ENCODE measurements at regions not wholly inside any gene's neighbourhood (a gene's known extent, or its start where the extent isn't known, plus 50 kb on each side); places are given as distances from the start of the nearest gene placed in this dataset.
"Not testable (repeated sequence)": the region's sequence is repeated elsewhere in the genome, so short reads cannot be mapped to it uniquely, and the experiment has no call there.

DNA sequence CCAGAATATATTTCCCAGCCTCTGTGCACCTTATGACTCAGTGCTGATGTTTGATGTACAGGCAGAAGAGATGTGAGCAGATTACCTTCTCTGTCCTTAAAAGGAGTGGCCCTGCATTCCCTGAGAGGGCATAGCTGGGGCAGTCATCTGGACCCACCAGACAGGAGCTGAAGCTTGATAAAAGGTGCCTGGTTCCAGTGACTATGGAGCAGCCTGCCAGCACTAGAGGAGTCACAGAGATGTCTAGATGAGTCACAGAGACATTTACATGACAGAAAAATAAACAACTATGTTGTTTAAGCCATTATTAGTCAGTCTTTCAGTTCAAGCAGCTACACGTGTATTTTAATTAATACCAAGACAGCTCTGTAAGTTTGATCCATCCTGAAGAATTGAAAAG, 237.1 kb upstream of the MOCS1 start:
- ATAC-seq: no peak
- no peak for DNase-seq (ENCODE audit: missing footprints)
- intact Hi-C loops (cut with DNase I): no loop called here

DNA sequence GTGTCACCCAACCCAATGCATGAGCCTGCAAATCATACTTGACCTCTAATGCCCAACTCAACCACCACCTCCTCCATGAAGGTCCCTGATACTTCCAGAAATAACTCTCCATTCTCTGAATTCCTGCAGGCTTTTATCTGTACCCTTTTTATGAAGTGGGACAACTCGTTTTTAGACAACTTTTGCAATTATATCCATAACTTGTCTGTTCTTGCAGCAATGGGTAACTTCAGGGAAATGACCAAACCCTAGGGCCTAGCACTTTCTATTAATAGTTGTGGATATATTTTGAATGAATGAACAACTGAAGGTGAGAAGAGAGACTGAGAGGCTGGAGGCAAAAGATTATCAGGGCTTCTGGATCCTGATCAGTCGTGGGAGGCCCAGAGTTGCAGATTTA, 236.6 kb upstream of the MOCS1 start:
- intact Hi-C loops (cut with DNase I): no loop called here
- ATAC-seq (no peak), DNase-seq (ENCODE audit: missing footprints) (no peak)

DNA sequence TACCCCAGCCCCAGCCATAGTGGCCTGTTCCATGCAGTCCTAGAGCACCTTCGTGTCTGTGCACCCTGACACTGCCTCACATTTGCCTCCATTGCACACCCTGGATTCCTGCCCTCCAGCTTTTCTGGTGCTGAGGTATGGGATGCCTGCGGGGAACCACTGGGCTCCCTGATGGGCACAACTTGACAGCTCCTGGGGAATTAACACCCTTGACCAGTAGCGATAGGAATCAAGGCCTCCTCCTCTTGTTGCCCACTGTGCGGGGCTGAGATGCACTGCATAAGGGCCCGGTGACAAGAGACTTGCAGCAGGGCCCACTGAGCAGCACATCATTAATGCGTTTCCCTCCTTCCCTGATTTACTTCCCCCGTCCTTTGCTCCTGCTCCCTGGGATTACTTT, 235.6 kb upstream of the MOCS1 start:
- DNase-seq (ENCODE audit: missing footprints): no peak
- intact Hi-C loops (cut with DNase I): no loop called here
- no peak for ATAC-seq

DNA sequence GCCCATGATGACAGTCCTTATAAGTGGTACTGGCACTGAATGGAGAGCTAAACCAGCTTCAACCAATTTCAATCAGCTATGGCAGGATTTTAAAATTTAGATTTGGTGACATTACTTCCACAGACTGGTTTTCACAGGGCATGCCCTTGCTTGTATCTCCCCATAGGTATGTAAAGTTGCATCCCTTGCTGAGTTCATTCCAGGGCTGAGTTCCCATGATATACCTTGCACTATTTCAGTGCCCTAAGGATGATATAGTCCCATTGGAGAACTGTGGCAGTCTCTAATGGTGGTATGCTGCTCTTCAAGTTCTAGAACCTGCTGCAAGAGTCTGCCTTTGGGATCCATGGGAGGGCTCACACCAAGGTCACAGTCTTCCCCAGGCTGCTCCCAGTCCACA, 232.7 kb upstream of the MOCS1 start:
- ATAC-seq (no peak), DNase-seq (ENCODE audit: missing footprints) (no peak)
- intact Hi-C loops (cut with DNase I): no loop called here

DNA sequence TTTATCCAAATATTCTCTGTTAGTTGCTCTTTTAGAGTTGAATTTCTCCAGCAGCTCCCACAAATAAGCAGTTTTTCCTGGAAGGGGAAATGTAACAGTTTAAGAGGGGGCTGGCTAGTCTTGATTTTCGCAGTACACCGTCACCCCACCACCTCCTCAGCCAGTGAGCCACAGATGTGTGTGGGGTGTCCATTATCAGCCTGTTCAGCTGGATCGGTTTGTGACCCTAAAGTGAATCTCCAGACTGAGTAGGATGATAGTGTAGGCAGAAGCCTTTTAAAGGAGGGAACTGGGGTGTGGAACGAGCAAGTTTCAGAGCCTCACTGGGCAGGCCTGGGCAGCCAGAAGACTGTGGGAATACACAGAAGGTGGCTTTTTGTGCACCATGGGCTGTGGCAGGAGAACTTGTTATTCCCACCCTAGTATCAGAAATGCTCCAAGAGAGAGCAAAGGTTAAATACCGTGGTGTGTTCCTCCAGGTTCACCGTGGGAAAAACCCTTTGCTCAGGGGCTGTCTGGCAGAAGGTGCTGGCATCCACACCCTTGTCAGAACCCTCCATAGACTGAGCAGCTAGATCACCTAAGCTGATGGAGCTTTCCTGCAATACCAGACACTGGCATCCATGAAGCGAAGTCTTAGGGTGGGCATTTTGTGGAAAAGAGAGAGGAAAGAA, 230.9 kb upstream of the MOCS1 start:
- ATAC-seq: no peak
- intact Hi-C loops (cut with DNase I): no loop called here
- DNase-seq (ENCODE audit: missing footprints): no peak

DNA sequence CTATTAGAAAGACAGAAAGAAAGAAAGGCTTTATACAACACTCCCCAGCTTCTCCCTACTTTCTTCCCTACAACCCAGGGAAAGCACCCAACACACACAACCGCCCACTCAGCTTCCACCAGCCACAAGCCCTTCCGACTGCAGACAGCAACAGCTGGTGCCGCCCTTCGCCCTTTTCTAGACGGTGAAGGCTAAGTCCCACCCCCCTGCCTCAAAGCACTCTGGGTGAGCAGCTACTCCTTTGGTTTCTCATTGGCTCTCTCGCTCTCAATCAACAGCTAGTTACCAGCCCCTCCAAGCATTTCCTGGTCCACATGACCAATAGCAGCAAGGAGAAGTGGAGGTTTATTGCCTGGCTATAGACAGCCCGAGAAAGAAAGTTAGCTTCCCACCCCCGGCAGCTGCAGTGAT, 230.1 kb upstream of the MOCS1 start:
- no peak for DNase-seq (ENCODE audit: missing footprints)
- no peak for ATAC-seq
- intact Hi-C loops (cut with DNase I): no loop called here

DNA sequence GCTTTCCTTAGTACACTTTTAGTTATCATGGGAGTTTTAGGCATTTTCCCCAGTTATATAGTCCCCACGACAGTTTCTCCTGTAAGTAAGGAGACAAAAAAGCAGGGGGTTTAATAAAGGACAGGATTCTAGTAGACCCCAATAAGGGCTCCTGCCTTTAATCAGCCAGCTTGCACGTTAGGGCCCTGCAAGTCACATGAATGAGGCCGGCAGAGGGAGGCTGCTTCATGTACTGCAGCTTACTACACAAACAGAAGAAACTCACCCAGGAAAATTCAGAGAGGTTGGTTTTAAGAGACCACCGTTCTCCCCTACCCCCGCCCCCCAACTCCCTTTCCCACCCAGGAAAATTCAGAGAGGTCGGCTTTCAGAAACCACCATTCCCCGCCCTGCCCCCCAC, 229.7 kb upstream of the MOCS1 start:
- ATAC-seq (no peak), DNase-seq (ENCODE audit: missing footprints) (no peak)
- intact Hi-C loops (cut with DNase I): no loop called here

DNA sequence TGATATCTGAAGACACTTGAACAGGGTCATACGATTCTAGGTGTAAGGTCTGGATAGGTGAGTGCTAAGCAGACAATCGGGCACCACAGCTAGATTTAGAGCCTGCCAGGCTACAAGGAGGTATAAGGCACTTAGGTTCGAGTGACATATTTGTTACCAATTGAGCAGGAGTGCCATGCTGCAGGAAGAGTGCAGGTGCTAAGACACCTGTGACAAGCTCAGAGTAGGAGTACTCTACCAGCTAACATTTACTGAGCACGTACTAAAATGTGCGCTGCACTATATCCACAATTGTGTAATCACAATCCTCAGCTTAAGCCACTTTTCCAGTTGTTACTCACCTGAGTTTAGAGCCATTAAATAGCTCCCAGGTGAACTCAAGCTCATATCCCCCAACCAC, 227.8 kb upstream of the MOCS1 start:
- intact Hi-C loops (cut with DNase I): no loop called here
- no peak for DNase-seq (ENCODE audit: missing footprints)
- no peak for ATAC-seq

DNA sequence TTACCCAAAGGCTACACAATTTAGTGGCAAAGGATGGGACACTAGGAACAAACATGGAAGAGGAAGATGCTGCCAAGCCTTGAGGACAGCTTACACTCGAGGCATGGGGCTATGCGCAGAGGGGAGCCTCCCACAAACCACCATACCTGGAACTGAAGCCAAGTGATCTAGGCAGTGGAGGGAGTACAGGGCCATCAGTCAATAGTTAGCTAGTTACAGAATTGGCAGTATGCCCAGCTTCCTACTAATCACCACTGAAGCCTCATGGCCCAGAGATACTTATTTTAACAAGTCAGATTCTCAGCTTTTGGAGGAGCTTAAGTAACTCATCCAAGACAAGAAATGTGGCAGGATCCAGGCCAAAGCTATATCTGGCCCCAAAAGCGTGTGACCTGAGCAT, 226.6 kb upstream of the MOCS1 start:
- no peak for ATAC-seq
- intact Hi-C loops (cut with DNase I): no loop called here

DNA sequence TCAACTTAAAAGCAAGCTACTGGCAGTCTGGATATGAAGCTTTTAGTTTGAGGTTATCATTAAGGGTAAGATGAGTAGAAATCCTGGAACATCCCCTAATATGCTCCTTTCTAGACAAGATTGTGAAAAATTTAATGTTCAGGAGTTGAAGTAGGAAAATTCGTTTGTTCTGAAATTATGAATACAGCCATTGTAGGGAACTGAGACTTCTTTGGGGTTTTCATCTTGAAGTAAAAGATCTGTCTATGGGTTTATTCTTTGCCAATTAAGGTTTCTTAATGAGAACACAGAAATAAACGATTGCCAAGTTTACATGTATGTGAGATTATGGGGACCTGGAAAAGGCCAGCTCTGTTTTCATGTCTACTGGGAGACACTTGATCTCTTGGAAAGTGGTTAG, 225.6 kb upstream of the MOCS1 start:
- DNase-seq (ENCODE audit: missing footprints): no peak
- intact Hi-C loops (cut with DNase I): no loop called here
- ATAC-seq: no peak

More for the DNA sequence above, 226.6 kb upstream of the MOCS1 start:
- no peak for DNase-seq (ENCODE audit: missing footprints)

DNA sequence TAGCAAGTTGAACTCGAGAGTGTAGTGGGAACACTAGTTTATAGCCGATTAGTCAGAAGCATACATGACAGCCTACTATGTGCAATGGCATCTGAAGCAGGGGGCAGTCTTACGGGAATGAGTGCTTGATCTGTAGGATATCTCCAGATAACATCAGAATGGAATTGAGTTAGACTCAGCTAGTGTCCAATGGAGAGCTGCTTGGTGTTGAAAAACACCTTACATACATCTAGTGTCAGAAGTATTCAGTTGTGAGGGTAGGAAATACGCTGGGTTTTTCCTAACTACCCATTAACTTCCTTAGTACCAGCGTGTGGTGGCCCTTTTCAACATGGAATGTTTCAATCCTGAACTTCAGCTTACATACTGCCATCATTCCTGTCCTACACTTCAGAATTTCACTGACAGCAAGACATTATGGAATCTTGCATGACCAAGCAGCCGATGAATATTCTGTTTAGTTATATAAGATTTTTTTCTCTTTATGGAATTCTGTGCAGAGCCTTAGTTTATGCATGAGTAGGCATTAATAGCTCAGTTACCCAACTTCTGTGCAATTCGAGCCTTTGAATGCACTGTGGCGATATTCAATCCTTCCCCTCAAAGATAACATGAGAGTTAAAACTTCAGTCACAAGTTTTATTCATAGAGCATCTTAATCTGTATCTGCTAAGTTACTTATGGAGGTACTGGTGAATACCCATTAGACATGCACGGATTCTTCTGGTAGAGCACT, 218.6 kb upstream of the MOCS1 start:
- intact Hi-C loops (cut with DNase I): no loop called here
- no peak for DNase-seq (ENCODE audit: missing footprints)

DNA sequence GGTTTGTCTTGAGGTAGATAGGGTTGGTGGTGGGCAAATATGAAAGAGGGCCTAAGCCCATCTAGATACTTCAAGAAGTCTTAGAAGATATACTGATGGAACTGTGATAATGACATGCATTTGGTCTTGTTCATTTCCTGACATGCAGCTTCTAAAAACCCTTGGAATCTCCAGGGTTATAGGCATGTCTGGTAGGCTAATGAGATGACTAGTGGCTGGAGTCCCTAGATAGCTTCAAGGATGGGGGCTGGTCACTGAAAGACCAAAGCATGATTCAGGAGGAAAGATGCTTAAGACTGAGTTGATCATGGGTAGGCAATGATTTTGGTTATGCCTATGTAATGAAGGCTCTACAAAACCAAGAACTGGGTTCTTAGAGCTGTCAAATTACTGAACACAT, 217.9 kb upstream of the MOCS1 start:
- DNase-seq (ENCODE audit: missing footprints): no peak
- intact Hi-C loops (cut with DNase I): no loop called here
- ATAC-seq: no peak

More for the DNA sequence above, 218.6 kb upstream of the MOCS1 start:
- ATAC-seq: no peak

DNA sequence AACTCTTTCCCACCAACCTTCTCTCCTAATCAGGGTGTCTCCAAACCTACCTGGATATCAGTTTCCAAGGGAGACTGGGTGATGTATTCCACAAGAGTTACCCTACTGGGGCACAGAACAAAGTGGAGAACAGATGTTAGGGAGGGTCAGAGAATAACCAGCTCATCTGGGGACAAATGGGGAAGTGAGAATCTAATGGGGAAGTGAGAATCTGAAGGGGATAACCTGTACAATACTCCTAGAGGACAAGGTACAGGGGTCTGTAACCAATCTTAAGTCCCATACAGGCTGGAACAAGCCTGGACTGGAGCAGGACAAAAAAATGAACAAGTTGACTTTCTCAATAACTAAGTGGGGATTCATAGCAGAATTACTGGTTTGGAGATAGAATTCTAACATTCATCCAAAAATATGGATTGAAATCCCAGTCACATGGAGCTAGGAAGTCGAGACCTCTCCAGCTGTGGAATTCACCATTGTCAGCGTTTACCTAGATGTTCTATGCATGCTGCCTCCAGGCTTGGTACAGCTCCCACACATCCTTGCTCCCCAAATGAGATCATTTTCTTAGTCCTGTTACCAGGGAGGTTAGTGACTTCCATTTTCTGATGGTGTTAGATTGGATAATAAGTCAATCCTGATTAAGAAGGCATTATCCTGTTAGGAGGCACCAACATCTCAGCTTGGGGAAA, 214.8 kb upstream of the MOCS1 start:
- ATAC-seq: no peak
- intact Hi-C loops (cut with DNase I): no loop called here
- DNase-seq (ENCODE audit: missing footprints): no peak

DNA sequence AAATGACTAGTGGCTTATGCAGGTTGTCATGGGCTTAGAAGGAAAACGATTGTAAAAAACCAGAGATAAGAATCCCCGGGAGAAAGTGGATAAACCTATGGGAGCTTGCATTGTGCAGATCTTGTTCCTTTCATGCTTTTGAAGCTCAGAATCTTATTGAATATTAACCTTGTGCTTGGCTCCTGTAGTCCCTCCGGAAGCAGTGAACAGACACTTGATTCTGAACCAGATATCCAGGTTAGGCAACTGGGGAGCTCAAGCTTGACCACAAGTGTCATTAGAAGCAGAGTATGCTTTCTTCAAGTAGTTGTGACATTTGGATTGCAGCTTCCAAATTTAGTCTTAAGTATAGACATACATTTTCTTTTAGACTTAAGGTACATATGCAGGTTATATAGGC, 212.6 kb upstream of the MOCS1 start:
- ATAC-seq (no peak), DNase-seq (ENCODE audit: missing footprints) (no peak)
- intact Hi-C loops (cut with DNase I): no loop called here

DNA sequence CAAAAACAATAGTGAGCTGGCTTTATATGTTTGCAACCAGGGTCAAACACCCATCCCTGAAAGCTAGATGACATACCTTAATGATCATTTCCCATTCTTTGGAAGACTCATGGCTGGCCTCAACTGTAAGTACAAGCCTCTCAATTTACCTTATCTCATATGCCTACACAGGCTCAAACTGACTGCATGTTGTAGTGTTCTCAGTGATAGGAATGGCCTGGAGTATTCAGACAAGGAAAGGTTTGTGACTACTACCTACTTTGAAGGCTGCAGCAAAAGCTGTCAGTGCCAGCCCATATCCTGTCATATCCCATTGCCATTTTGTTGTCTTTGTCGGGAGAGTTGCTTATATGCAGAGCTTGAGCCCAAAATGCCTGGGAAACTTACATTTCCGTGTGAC, 205.2 kb upstream of the MOCS1 start:
- no peak for ATAC-seq

DNA sequence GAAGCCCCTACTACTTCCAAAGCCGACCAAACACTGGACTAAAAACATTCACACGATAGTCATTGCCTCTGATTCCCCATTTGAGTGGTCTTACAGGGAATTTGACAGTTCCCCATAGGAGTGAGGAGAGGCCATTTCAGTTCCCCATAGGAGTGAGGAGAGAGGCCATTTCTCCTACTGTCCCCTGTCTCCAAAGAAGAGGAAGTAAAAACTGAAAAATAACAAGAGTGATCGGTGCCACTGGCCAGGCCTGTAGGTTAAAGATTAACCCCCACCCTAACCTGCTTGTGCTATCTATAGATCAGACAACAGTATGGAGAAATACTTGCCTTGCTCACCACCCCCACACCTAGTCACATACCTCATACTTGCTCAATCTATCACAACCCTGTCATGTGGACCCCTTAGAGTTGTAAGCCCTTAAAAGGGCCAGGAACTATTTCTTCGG, 204.0 kb upstream of the MOCS1 start:
- intact Hi-C loops (cut with DNase I): no loop called here
- DNase-seq (ENCODE audit: missing footprints) (no peak), ATAC-seq (no peak)

More for the DNA sequence above, 205.2 kb upstream of the MOCS1 start:
- intact Hi-C loops (cut with DNase I): no loop called here
- DNase-seq (ENCODE audit: missing footprints): no peak

DNA sequence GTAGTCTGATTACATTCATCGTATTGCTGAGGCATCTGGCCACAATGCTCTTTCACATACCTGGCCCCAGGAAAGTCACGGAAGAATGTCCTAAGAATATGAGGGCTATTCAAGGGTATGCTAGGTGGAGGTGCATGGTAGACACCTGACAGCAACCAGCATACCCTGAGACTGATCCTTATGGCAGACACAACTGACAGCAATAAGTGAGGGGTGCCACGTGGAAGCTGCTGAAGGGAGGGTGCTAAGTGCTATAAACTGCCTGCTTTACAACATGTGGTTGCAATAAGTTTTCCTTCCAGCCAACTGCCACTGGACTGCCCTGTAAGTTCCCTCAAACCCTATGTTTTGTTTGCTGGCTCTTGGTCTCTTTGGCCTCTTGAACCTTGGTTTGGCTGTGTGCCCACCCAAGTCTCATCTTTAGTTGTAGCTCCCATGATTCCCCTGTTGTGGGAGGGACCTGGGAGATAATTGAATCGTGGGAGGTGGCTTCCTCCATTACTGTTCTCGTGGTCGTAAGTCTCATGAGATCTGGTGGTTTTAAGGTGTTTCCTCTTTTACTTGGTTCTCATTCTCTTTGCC, 201.3 kb upstream of the MOCS1 start:
- intact Hi-C loops (cut with DNase I): no loop called here
- DNase-seq (ENCODE audit: missing footprints) (no peak), ATAC-seq (no peak)

DNA sequence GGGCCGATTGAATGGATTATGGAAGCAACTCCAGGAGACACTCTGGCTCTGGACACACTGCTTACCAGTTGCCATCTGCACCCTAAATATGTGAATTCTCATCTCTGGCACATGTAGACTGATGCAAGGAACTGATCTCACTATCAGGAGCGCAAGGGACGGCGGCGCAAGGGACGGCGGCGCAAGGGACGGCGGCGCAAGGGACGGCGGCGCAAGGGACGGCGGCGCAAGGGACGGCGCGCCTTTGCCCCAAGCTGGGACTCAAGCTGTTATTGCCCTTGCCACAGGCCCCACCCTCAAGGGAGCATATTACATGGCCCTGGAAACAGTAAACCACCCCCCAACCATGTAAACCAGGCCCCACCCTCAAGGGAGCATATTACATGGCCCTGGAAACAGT, 199.7 kb upstream of the MOCS1 start:
- ATAC-seq; intact Hi-C loops (cut with DNase I); DNase-seq (ENCODE audit: missing footprints): not testable (repeated sequence)

DNA sequence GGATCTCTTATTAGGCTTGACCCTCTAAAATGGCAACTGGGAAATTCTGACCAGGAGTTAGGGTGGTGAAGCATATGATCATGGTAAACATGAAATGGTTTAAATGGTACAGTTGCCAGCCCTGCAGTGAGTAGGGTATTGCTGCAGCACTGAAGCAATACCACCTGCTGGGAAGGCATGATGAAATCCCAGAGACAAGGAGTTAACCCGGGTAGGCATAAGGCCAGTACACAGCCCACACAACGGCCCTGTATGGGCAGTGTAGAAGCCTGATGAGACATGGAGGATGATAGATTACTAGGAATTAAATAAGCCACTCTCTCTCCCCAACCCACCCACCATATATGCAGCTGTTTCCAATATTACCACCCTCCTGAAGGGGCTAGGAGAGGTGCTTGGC, 197.4 kb upstream of the MOCS1 start:
- intact Hi-C loops (cut with DNase I): no loop called here
- ATAC-seq (no peak), DNase-seq (ENCODE audit: missing footprints) (no peak)

DNA sequence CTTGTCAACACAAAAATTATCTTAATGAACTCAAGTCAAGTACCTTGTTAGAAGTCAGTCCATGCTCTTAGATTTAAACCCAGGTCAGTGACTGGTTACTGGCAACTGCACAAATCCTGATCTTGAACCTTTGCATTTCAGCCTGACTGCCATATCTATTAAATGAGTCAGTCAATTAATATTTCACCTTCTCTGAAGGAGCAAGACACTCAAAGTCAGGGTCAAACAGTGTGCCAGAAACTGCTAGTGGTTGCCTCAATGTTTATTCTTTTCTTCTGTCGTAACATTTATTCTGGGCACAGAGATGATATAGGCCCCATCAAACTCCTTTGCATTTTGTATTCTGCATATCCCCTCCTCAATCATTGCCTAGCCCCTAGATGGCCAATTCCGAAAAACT, 193.9 kb upstream of the MOCS1 start:
- intact Hi-C loops (cut with DNase I): no loop called here
- no peak for DNase-seq (ENCODE audit: missing footprints)
- no peak for ATAC-seq
